HG03280 (cell line): ENCODE measurements at regions not wholly inside any gene's neighbourhood (a gene's known extent, or its start where the extent isn't known, plus 50 kb on each side); places are given as distances from the start of the nearest gene placed in this dataset.

Experiments used
- ATAC-seq: cut with Tn5 transposase; IDR thresholded peaks from one replicate; pipeline ENCODE4 v1.9.1; 2021; ENCODE audit warnings: mild to moderate bottlenecking, moderate library complexity; ENCODE audit not compliant: unreplicated experiment

GRCh38 chr2:120863146-120863545, 127.5 kb downstream of the GLI2 start:
- ATAC-seq: no peak

GRCh38 chr2:120863661-120864320, 128.1 kb downstream of the GLI2 start:
- no peak for ATAC-seq

GRCh38 chr2:120864981-120865380, 129.3 kb downstream of the GLI2 start:
- no peak for ATAC-seq

GRCh38 chr2:120865656-120866055, 130.0 kb downstream of the GLI2 start:
- no peak for ATAC-seq

GRCh38 chr2:120866071-120866470, 130.4 kb downstream of the GLI2 start:
- no peak for ATAC-seq

GRCh38 chr2:120866483-120867140, 130.9 kb downstream of the GLI2 start:
- ATAC-seq: no peak

GRCh38 chr2:120867290-120868241, 131.9 kb downstream of the GLI2 start:
- ATAC-seq: no peak

- no peak for ATAC-seq
Measured at GRCh38 chr2:120868366-120868765, 132.7 kb downstream of the GLI2 start.

- ATAC-seq: no peak
Measured at GRCh38 chr2:120869036-120869729, 133.5 kb downstream of the GLI2 start.

- ATAC-seq: no peak
Measured at GRCh38 chr2:120869730-120870466, 134.2 kb downstream of the GLI2 start.

GRCh38 chr2:120870467-120870788, 134.8 kb downstream of the GLI2 start:
- ATAC-seq: no peak

- no peak for ATAC-seq
Measured at GRCh38 chr2:120871016-120871635, 135.5 kb downstream of the GLI2 start.

GRCh38 chr2:120871881-120872620, 136.4 kb downstream of the GLI2 start:
- ATAC-seq: no peak

- no peak for ATAC-seq
Measured at GRCh38 chr2:120873958-120874887, 138.6 kb downstream of the GLI2 start.

GRCh38 chr2:120874888-120875275, 139.2 kb downstream of the GLI2 start:
- ATAC-seq: no peak

GRCh38 chr2:120875431-120875830, 139.8 kb downstream of the GLI2 start:
- no peak for ATAC-seq

GRCh38 chr2:120876526-120877280, 141.0 kb downstream of the GLI2 start:
- no peak for ATAC-seq

GRCh38 chr2:120877409-120877808, 141.7 kb downstream of the GLI2 start:
- no peak for ATAC-seq
